ENCODE measurements at regions not wholly inside any gene's neighbourhood (a gene's known extent, or its start where the extent isn't known, plus 50 kb on each side); places are given as distances from the start of the nearest gene placed in this dataset.

GRCh38 chr7:18370633-18371032 lies 124.9 kb upstream of the HDAC9 start:
- DNase-seq, result no peak

DNA sequence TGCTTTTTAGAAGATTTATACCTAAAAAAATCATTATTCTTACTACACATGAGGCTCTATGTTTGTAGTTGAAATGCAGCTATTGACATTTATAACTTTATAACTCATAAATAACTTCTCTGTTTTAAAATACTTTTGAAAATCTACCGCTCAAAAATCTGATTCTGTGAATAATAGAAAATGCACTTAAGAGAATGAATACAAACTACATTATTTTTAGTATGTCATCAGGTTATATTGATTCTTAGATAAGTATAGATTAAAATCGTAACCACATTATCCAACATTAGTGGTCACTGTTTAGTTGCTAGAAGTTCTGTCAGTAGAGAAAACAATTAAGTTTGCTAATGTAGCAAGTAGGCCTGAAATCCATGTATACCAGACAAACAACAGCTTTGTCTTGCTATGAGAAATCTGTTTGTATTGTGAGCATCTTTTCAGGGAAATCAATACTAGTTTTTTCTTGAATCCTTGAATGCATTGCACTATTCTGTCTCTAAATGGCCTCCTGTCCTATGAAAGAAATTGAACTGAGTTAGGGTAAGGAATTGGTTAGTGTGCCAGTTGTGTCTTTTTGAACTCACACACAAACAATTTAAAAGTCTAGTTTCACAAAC lies 116.5 kb upstream of the HDAC9 start:
- DNase-seq, result no peak

- DNase-seq, result no peak
Observed at GRCh38 chr7:18384491-18385143, 110.9 kb upstream of the HDAC9 start.

DNA sequence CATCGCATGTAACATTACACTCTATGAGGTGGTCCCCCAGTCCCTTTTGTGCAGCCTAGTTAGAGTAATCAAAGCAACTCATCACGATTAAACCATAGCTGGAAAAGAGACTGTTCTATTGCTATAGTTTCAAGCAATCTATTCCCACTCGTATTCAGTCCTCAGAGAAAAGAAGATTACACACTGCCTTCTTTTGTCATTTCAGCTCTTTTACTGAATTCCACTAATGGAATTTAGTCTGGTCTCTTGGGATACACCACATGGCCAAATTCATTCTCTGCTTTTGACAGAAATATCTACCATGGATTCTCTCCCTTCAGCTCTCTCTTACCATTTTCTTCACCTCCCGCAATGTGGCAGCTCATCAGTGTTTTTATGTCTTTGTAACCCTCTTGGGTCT lies 108.9 kb upstream of the HDAC9 start:
- no peak for DNase-seq

- no peak for DNase-seq
Observed at GRCh38 chr7:18387191-18387735, 108.3 kb upstream of the HDAC9 start.

- DNase-seq, result no peak
Observed at GRCh38 chr7:18390535-18390907, 105.0 kb upstream of the HDAC9 start.

GRCh38 chr7:18393465-18394118 lies 102.0 kb upstream of the HDAC9 start:
- no peak for DNase-seq

DNA sequence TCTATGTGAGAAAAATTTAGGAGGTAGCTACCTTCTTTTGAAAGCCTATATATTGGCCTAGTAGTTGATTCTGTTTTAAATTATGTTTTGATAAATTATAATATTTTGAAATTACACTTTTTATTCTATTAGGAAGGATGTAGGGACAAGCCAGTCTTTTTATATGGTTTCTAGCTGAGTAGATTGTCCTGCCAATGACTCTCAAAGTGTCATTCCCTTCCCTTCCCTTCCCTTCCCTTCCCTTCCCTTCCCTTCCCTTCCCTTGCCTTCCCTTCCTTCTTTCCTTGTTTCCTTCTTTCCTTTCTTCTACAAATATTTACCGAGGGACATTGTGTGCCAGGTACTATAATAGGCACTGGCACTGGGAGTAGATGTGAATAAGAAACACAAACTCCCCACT lies 99.7 kb upstream of the HDAC9 start:
- no peak for DNase-seq

GRCh38 chr7:18396953-18397352 lies 98.6 kb upstream of the HDAC9 start:
- no peak for DNase-seq

DNA sequence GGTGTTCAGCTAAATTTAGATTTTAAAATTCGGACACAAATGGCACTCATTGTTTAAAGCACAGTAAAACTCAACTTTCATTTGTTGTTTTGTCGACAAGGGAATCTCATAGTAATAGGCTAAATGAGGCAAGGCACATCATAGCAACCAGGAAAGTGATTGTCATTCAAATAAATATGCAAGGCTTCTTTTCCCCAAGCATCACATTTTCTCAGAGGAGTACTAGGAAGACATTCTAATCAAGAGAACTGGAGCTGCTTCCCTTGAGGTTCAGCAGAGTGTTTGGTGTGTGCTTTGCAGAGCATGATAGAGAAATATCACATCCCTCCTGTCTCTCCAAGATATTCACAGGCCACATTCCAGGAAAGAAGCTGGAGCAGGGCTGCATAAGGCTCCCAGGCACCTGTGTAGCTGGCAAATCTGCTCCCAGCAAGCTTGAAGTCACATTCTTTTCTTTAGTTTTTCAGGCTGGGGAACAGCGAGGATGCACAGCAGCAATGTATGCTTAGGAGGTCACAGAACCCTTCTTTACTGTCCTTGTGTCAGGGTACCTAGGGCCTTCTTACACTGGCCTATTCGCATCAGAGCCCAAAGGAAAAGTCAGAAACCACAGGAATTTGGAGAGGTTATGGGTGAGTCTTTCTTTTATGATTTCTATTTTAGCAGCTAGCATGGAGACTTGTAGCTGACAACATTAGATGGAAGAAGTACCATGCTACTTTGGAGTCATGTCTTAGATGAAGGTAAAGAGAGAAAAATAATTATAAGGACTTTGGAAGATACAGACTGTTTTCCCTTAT lies 95.9 kb upstream of the HDAC9 start:
- no peak for DNase-seq

DNA sequence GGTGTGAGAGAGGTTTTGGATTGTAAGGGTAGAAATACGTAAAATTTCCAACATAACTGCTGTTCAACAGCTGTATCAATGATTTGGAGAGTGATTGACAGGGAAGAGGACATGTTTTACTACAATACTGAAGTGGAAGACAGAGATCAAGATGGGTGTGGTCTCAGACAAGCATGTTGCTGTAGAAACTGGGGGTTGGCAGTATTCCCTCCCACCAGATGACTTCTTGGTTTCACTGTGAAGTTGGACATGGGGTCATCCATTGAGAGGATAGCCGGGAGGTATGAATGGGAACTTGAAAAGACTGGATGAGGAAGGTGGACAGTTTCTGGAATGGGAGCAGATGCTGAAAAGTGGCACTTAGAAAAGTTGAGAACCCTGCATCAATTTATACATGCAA lies 95.3 kb upstream of the HDAC9 start:
- DNase-seq, result no peak

DNA sequence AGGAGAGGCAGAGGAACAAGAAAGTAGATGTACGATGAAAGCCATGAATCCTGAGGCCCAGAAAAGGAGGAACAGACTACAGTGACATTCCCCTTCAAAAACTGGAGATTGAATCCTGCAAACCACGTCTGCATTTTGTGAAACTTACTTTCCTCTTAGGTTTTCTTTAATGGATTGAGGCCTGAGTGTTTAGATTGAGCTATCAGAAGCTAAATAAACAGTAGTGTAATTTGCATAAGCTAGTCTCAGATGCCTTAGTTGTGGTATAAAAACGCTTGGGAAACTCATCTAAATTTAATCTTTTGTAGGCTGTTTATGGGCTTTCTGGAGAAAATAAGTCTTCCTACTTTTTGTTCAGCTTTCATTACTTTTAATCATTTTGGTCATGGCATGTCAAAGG lies 94.8 kb upstream of the HDAC9 start:
- no peak for DNase-seq

DNA sequence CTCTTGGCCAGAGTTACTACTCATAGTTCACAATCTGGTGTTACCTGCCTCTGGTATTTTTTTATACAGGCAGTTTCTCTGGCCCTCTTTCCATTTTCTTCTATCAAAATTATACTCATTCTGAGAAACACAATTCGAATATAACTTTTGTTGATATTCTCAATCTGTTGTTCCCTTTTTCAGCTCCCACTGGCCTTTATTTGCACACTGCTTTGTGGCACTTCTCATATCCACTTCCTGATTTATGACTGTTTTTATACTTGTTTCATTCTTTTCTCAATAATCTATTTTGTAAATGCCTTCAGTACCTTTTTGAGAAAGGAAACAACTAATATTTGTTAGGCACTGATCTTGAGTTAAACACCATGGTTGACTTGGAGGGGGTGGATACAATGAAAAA lies 93.8 kb upstream of the HDAC9 start:
- no peak for DNase-seq

GRCh38 chr7:18402488-18403183 lies 92.9 kb upstream of the HDAC9 start:
- DNase-seq, result no peak

DNA sequence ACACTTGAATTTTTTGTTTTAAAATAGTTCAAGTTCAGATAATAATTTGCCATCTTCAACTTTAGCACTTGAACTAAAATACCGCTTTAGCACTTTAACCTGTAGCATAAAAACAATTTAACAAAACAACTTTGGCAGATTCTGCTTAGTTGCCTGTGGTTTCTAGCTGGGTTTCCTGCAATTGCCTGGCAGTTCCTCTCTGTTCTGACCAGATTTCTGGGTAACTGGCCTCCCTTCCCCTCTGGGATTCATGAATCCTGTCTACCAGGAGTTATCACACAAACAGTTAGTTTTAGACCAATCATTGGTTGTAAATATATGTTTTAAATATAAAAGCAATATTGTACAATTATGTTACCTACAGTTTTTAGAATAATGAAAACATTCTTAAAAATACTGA lies 89.8 kb upstream of the HDAC9 start:
- DNase-seq, result no peak

DNA sequence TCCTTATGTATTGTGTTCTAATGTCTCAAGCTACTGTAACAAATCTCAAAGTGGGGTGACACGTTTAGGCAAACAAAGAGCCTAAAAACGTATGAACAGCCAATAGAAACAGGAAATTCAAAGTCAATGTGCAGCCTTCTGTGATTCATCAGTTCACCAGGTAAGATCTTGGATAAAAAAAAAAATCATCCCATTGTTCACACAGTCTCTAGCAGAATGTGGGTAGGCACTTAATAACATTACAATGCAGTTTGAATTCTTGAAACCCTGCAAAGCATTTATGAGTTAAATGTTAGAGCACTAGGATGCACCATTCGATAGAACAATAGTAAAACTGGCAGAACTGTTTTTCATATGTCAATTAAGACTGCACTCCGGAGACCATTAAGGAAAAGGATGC lies 88.2 kb upstream of the HDAC9 start:
- no peak for DNase-seq

DNA sequence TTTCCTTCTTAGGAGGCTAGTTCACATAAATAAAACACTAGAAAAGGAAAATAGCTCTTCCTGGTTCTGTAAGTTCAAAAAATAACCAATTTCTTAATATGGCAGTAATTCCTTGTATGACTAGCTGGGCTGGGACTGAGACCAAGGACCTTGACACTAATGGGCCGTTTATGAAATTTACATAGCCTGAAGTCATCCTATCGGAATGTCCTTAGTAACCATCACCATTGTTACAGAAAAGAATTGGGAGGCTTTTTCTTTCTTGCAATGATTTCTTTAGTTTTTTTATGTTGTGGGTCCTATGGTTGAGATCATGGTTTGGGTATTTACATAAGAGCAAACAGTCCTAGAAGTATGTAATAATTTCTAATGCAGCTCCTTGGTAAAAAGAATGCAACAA lies 87.1 kb upstream of the HDAC9 start:
- DNase-seq, result no peak

- DNase-seq, result no peak
Observed at GRCh38 chr7:18408868-18409267, 86.7 kb upstream of the HDAC9 start.

GRCh38 chr7:18413447-18413846 lies 82.1 kb upstream of the HDAC9 start:
- DNase-seq, result no peak

GRCh38 chr7:18414885-18415284 lies 80.7 kb upstream of the HDAC9 start:
- DNase-seq, result no peak

- no peak for DNase-seq
Observed at GRCh38 chr7:18416988-18417387, 78.6 kb upstream of the HDAC9 start.

DNA sequence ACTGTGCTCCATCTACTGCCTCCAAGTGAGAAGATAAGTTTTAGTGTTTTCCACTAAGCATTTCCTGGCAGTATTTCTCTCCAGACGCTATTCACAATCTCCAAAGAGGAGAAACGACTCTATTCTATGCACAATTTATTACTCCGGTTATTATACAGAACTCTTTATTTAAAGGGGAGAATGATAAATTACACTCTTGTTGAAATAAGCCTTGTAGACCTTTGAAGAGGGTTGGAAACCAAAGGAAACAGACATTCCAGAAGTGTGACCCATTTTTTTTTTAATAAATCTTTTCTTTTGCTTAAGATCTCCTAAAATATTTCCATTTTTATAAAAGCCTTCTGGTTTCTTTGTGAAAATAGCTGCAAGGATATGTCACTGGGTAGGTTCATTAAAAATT lies 76.1 kb upstream of the HDAC9 start:
- no peak for DNase-seq

DNA sequence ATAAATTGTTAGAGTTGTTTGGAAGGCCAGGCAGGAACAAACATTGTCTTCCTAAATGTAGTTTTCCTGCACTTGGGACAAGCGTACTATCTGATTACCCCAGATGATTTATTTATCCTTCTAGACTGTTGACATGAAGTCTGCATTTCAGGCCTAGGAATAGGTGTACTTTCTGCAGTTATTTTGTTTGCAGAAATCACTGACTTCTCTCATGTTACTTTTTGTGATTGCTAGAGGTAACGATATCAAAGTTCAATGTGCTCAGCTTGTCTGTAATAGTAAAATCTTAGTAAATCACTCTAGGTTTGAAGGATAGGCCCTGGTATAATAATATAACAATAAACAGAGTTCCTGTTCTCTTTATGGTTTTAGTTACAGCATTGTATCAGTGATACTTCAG lies 75.4 kb upstream of the HDAC9 start:
- DNase-seq, result no peak
